ENCODE measurements at regions not wholly inside any gene's neighbourhood (a gene's known extent, or its start where the extent isn't known, plus 50 kb on each side); places are given as distances from the start of the nearest gene placed in this dataset.

- TF ChIP-seq REST (IDR thresholded peaks at IDR 0.05; ENCODE audit: low read depth) (no peak), TAF1 (IDR thresholded peaks at IDR 0.05; ENCODE audit: low read depth) (no peak), FOXM1 (IDR thresholded peaks at IDR 0.05; ENCODE audit: borderline replicate concordance, low read depth) (no peak), NFIC (IDR thresholded peaks at IDR 0.05) (no peak)
Observed at GRCh38 chr7:3187444-3188040, 113.5 kb upstream of the SDK1 start.
